Activated CD8-positive, alpha-beta memory T cell treated with anti-CD3 and anti-CD28 coated beads for 36 hours (primary cell): ENCODE measurements at regions not wholly inside any gene's neighbourhood (a gene's known extent, or its start where the extent isn't known, plus 50 kb on each side); places are given as distances from the start of the nearest gene placed in this dataset.
"Not testable (repeated sequence)": the region's sequence is repeated elsewhere in the genome, so short reads cannot be mapped to it uniquely, and the experiment has no call there.

Source experiments
- CTCF ChIA-PET: fragments of 350-600 bp; sonication (Branson Sonifier 250); formaldehyde crosslinking; loops from one replicate; lab custom pipeline; 2021; ENCODE audit warnings: antibody characterized with exemption; lab: Charles Lee
- POLR2A ChIA-PET: fragments of 350-600 bp; sonication (Branson Sonifier 250); formaldehyde crosslinking; loops from one replicate; lab custom pipeline; 2021; ENCODE audit warnings: antibody characterized with exemption; lab: Charles Lee

DNA sequence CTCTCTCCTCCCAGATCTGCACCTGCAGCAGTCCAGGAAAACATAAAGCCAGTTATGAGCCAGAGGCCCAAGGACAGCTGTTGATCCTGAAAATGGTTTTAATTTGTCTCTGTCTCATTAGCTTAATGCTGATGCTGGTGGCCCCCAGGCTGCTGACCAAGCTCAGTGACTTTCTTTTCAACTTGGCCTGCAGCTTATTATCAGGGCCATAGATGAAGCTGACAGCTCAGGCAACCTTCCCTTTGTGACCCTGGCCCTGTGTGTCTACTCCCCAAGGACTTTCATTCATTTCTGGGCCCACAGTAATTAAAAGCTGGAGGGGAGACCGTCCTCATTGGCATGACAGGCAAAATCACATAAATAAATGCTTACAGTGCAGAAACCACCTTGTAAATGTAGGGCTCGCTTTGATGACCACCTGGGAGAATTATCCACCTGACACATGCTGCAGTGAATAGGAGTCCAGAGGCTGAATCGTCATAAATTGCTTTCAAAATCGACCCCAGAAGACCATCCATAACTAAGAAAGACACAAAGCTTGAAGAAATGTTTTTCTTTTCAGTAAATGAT is 138.5 kb downstream of the NPY start:
- ChIA-PET POLR2A (no interaction called here), CTCF (no interaction called here)

DNA sequence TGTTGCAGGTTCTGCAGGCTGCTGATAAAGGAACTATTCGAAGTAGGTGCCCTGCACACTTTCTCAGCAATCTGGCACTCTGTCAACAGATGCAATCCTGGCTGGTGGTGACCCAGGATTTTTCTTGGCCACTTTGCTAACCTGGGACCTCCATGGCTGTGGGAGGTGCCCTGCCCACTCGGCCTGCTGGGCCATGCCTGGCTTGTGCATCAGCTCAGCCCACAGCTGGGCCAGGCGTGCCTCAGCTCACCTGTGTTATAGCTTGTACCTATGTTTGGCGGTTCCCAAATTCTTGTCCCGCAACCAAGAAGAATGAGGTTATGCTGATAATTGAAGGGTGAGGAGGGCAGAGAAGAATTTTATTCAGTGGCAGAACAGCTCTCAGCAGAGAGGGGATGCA is 141.7 kb downstream of the NPY start:
- ChIA-PET POLR2A (no interaction called here), CTCF (interaction anchor here (0.5 kb wide), 1 partner anchor 10 kb away, joined by 3 read pairs; no protein-coding TSS in a partner anchor)

GRCh38 chr7:24427048-24427447 is 143.1 kb downstream of the NPY start:
- ChIA-PET CTCF (no interaction called here), POLR2A (no interaction called here)

GRCh38 chr7:24428676-24429075 is 144.6 kb upstream of the PALS2 start:
- ChIA-PET POLR2A (no interaction called here), CTCF (no interaction called here)

- ChIA-PET POLR2A (no interaction called here), CTCF (no interaction called here)
Observed at GRCh38 chr7:24432677-24433076, 140.6 kb upstream of the PALS2 start.

GRCh38 chr7:24434972-24435371 is 138.3 kb upstream of the PALS2 start:
- POLR2A ChIA-PET: no interaction called here

GRCh38 chr7:24436131-24436920 is 136.9 kb upstream of the PALS2 start:
- POLR2A ChIA-PET: no interaction called here
- CTCF ChIA-PET: no interaction called here

More at GRCh38 chr7:24434972-24435371, 138.3 kb upstream of the PALS2 start:
- CTCF ChIA-PET: no interaction called here

DNA sequence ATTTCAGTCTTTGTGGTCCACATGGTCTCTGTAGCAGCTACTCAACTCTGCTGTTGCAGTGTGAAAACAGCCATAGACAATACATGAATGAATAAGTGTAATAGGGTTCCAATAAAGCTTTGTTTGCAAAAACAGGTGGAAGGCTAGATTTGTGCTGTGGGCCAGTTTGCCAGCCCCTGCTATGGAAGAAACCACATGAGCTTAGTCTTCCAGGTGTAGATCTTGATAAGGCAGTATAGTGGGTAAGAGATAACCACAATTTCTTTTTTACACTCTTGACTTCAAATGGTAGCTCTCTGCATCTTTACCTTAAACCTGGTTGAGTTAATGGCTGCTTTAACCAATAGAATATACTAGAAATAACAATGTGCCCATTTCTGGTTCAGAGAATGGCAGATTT is 135.0 kb upstream of the PALS2 start:
- POLR2A ChIA-PET: interaction anchor here (0.5 kb wide), 1 partner anchor 676 kb away, joined by 6 read pairs; no protein-coding TSS in a partner anchor
- CTCF ChIA-PET: interaction anchor here (0.7 kb wide), 1 partner anchor 124 kb away, joined by 4 read pairs; no protein-coding TSS in a partner anchor

- POLR2A ChIA-PET, CTCF ChIA-PET: not testable (repeated sequence)
Observed at GRCh38 chr7:24439104-24439503, 134.1 kb upstream of the PALS2 start.

DNA sequence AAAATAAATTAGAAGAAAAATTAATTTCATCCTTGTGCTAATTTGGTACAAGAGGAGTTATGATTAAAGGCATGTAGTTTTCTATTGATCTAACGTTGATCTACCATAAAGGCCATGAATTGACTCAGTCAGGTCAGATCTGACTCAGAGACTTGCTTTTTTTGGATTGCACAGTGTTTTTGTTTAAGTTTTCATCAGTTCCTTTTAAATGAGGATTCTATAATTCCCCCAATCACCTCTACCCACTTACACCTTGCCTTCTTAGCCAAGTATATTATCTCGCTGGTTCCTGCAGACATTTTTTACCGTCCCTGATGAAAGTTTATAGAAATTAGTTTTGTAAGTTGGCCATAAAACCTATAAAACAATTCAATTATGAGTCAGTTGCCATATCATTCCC is 132.4 kb upstream of the PALS2 start:
- ChIA-PET CTCF (interaction anchor here (0.5 kb wide), 1 partner anchor 82 kb away, joined by 4 read pairs; no protein-coding TSS in a partner anchor), POLR2A (no interaction called here)

DNA sequence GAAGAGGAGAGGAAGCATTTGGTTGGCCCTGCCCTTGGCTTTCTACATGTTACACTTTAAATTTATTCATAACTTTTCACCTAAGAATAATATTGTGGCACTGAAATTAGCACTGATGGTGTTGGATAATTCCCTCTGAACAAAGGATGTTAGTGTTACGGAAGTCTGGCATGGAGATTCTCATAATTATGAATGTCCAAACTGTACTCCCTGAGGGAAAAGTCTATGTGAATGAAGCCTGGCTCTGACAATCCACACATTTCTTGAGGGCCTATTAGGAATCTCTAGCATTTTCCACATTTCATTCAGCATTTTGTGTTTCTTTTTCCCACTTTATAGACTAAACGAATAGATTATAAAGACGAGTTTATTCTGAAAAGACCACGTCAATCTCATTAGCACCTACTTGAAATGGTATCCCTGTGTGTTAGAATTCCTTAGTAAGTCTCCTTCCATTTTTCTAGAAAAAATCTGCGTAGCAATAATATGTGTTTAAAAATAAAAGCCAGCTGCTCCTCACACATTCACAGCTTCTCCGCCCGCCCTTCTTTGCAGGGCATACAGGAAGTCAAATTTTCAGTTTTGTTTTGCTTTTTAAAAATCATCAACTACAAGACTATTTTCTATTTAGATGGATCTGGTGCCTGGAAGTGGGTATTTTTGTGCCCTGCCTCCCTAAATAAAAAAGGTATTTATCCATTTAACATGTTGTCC is 131.8 kb upstream of the PALS2 start:
- CTCF ChIA-PET: interaction anchor here (0.5 kb wide), 1 partner anchor 83 kb away, joined by 4 read pairs; no protein-coding TSS in a partner anchor
- POLR2A ChIA-PET: no interaction called here

GRCh38 chr7:24442170-24442777 is 131.0 kb upstream of the PALS2 start:
- ChIA-PET POLR2A (no interaction called here), CTCF (no interaction called here)

DNA sequence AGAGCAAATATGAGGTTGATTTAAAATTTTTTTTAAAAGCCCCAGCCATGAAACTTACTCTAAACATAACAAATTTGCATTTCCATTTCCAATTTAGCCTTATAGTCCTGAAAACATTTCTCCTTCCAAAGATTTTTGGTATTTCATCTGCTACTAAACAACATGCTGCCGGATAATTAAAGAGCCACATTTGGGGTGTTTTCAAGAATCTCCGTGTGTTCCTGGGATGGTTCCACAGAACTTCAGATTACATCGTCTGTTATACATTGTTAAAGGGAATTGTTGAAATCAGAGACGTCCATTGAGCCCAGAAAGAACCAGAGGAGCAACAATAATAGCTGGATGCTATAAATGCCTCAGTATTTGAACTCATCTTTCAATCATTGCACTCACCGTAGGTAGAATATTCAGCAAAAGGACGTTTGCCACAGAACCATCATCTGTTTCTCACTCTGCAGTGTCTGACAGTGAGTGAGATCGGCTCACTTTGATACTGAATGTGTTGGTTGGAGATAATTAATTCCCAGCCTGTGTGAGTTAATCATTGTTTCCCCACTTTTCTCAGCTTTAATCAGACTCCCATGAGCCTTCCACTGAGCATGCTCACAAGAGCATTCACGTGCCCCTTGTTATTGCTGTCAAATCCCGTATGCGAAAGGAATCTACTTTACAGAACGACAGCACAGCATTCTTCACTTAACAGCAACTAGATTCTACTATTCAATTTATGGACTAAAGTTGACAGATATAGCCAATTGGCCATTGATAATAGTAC is 128.4 kb upstream of the PALS2 start:
- ChIA-PET POLR2A (no interaction called here), CTCF (interaction anchor here (0.6 kb wide), 1 partner anchor 87 kb away, joined by 3 read pairs; no protein-coding TSS in a partner anchor)

DNA sequence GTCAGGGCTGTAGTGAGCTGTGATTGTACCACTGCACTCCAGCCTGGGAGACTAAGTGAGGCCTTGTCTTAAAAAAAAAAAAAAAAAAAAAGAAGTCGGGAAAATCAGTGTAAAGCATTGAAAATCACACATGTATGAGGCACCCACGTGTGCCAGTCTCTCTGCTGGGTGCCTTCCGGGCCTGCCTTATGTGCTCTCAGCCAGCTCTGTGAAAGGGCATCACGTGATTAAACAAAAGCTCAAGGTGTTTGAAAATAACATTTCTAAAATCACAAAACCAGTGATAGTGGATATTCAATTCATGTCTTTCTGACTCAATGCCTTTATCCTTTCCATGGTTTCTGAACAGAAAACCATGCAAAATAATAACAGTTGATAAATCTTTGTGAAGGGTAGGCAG is 125.2 kb upstream of the PALS2 start:
- CTCF ChIA-PET: no interaction called here
- POLR2A ChIA-PET: no interaction called here

DNA sequence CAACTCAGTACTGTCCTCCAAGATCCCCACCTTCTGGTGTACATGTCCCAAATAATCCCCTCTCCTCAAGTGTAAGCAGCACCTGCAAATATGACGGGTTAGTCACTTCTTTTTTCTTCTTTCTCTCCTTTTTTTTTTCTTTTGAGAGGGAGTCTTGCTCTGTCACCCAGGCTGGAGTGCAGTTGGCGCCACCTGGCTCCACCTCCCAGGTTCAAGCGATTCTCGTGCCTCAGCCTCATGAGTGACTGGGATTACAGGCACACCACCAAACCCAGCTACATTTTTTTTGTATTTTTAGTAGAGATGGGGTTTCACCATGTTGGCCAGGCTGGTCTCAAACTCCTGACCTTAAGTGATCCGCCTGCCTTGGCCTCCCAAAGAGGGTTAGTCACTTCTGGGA is 123.8 kb upstream of the PALS2 start:
- CTCF ChIA-PET, POLR2A ChIA-PET: not testable (repeated sequence)

GRCh38 chr7:24455813-24456525 is 117.3 kb upstream of the PALS2 start:
- ChIA-PET CTCF (no interaction called here), POLR2A (no interaction called here)

DNA sequence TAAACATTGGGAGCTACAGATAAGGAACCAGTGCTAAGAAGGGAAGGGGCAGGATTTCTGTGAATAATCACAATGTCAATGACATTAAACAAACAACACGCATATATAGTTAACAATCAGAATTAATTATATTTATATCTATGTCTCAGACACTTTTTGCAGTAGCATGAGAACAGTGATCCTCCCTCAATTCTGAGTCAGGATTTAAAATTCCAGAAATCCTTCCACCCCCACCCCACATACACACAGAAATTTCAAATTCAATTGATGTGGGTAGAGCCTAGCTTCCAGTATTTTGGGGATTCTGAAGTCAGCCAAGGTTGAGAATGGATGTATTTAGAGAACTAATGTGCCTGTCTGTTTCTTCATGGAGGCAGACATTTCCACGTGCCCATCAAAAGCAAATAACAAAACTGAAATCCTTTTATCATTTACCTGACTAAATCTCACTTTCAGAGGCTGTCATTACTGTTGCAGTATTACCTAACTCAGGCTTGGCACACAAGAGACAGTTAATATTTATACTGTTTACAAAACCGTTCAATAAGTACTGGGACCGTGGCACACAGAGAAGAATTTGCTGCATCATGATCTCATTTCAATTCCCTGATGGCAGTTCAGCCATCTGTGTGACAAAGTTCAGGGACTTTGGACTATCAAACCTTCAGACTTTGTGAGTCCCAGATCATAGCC is 116.6 kb upstream of the PALS2 start:
- ChIA-PET POLR2A (no interaction called here), CTCF (no interaction called here)

- ChIA-PET POLR2A (no interaction called here), CTCF (no interaction called here)
Observed at GRCh38 chr7:24457219-24457558, 116.1 kb upstream of the PALS2 start.
